Omental fat pad (tissue), 3 donors: ENCODE measurements at regions not wholly inside any gene's neighbourhood (a gene's known extent, or its start where the extent isn't known, plus 50 kb on each side); places are given as distances from the start of the nearest gene placed in this dataset.

Experiments
- ATAC-seq: fragments of 150-250 bp; one replicate; pipeline ENCODE4 v1.9.1; 2016; ENCODE audit warnings: mild to moderate bottlenecking, moderate library complexity; ENCODE audit not compliant: low FRiP score
- DNase-seq: peaks from one replicate; pipeline ENCODE4 v3.0.0-alpha.2; 2019; ENCODE audit warnings: low spot score
- TF ChIP-seq, protein P1 (sequence below), 3 donors: fragments of 450-650 bp; IDR thresholded peaks; one replicate each; pipeline ENCODE4 v1.5.1; 2016 to 2017; ENCODE audit warnings: antibody characterized with exemption in 3 of 3, mild to moderate bottlenecking in 3 of 3, moderate library complexity in 2 of 3

DNA sequence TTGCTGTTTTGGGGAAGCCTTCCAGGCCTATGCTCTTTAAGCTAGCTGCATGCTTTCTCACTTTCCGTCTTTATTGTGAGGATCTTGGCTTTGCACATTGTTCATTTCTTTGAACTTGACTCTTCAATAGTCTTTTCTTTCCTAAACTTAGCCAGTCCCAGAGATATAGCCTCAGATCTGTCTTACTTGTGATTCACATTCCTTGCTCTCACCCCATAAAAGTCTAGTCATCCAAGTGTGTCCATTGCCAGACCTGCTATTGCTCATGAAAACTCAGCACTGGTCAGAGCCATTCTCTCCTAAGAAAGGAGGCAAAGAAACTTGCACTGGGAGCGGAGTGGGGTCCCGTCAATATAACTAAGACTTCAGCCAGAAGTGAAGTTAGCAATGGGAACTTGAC, 275.0 kb upstream of the CTSO start:
- ATAC-seq = no peak
- no peak for DNase-seq
- TF ChIP-seq, protein P1, sequence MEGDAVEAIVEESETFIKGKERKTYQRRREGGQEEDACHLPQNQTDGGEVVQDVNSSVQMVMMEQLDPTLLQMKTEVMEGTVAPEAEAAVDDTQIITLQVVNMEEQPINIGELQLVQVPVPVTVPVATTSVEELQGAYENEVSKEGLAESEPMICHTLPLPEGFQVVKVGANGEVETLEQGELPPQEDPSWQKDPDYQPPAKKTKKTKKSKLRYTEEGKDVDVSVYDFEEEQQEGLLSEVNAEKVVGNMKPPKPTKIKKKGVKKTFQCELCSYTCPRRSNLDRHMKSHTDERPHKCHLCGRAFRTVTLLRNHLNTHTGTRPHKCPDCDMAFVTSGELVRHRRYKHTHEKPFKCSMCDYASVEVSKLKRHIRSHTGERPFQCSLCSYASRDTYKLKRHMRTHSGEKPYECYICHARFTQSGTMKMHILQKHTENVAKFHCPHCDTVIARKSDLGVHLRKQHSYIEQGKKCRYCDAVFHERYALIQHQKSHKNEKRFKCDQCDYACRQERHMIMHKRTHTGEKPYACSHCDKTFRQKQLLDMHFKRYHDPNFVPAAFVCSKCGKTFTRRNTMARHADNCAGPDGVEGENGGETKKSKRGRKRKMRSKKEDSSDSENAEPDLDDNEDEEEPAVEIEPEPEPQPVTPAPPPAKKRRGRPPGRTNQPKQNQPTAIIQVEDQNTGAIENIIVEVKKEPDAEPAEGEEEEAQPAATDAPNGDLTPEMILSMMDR (IDR thresholded peaks at IDR 0.05) = no peak

DNA sequence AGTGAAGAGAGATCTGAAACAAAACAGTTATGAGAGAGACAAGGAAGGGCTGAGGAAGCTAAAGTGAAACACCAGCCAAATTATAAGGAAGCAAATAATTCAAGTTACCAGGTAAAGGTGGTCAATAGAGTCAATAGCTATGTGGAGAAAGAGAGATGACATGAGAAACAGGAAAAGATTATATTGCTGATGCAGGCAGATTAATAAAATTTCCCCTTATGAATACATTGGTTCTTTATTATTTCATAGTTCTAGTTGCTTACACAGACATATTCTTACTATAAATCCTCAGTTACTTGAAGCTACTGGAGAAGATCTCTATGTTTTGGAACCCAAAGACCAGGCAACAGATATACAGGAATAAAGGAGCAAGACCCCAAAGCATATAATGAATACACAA, 273.7 kb upstream of the CTSO start:
- DNase-seq (no peak), ATAC-seq (no peak)
- TF ChIP-seq, protein P1 (IDR thresholded peaks at IDR 0.05) = no peak

DNA sequence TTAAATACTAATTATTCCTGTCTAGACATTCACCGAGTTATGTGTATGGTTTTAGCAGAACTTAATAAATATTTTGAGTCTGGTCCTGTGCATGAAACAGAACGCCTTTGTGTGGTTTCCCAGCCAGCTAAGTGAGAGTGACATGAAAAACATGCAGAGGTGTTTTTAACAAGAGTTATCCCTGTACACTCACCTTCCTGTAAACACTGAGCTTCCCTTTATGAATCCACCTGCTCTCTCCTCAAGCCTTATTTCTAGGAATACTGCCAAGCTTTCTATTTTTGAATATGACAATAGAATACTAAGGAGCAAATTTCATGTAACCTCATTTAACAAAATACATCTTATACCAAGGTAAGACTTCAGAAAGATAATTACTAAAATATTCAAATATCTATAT, 270.3 kb upstream of the CTSO start:
- no peak for ATAC-seq
- TF ChIP-seq, protein P1 (IDR thresholded peaks at IDR 0.05) = no peak

DNA sequence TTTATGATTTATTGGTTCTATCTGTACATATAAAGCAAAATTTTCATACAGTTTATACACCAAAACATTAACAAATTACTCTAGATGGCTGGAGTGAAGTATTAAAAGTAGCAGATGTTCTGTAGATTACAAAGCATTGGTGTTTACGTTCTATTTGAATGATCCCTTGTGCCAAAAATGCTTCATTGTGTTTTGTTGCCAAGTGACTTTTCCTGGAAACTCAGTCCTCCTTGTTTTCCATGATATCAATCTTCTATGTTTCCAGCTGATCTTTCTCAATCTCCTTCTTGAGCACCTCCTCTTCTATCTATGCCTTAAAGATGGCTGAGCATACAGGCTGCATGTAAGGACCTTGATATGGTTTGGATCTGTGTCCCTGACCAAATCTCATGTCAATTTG, 263.6 kb upstream of the CTSO start:
- no peak for DNase-seq
- TF ChIP-seq, protein P1 (IDR thresholded peaks at IDR 0.05) = no peak
- no peak for ATAC-seq

More for the DNA sequence above, 270.3 kb upstream of the CTSO start:
- DNase-seq = no peak

DNA sequence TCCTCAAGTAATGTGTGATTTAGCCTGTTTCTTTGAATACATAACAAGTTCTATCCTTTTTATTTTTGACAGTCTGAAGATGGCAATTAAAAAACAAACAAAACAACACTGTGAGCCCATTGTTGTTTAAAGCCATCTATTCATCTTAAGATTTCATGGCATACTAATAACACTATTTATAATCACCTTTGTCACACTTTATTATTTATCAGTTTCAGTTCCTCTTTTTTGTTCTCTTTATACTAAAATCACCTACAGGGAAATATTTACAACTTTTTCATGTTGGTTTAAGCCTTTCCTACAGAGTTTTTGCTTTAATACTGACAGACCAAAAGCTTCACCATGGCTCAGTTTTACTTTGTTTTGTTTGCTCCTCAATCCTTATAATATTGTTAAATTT, 247.4 kb upstream of the CTSO start:
- ATAC-seq = no peak
- DNase-seq = no peak
- TF ChIP-seq, protein P1 (IDR thresholded peaks at IDR 0.05) = no peak

DNA sequence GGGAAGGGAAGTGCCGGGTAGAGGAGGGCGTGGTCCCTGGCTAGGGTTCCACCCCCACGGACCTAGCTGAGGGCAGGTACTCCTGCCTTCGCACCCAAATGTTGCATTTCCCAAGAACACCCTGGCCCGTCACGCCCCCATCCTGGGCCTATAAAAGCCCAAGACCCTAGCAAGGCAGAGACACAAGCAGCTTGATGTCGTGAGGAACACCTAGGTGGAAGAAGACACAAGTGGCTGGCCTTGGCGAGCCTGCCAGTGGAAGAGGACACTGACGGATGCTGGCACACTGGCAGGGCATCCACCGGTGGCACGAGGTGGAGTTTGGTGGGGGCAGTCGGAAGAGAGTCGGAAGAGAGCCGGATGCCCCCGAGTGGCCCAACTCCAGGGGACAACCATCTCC, 244.8 kb upstream of the CTSO start:
- no peak for DNase-seq
- ATAC-seq = no peak
- TF ChIP-seq, protein P1 (IDR thresholded peaks at IDR 0.05) = no peak

DNA sequence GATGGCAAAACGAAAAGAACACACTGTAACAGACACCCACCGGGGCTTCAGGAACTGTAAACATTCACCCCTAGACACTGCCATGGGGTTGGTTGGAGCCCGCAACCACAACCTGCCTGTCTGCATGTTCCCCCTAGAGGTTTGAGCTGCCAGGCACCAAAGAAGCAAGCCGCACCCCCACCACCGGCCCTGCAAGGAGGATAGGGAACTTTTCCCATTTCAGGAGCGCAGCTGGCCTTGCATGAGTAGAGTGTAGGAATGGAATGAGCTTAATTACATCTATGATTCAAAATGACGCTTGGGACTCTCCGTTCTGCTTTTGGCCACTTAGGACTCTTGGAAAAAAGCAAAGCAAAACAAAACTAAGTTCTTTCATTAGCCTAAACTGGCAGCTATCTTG, 243.6 kb upstream of the CTSO start:
- no peak for ATAC-seq
- DNase-seq = no peak
- TF ChIP-seq, protein P1 (IDR thresholded peaks at IDR 0.05) = no peak
